NCI-H524 treated with DMSO at 0.1 percent for 48 hours (cell line): ENCODE measurements at regions not wholly inside any gene's neighbourhood (a gene's known extent, or its start where the extent isn't known, plus 50 kb on each side); places are given as distances from the start of the nearest gene placed in this dataset.

ENCODE experiments used
- DNase-seq: peaks from one replicate; lab custom pipeline; 2025; lab: John Stamatoyannopoulos, UW

DNA sequence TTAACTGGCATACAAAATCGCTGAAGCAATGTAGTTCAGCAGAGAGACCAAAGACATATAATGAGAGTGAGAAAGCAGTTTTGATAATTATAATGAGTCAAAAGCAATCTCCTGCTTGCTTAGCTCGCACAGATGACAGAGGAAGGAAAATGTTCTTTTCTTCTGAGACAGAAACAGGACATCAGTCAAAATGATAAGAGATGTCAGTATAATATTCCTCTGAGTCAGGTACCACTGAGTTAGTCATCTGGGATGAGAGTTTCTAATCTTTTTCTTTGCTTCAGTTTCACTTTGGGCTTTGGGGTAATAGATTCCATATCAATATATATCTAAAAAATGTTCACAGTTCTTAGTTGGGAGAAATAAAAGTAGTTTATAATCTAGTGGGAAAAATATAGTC, 387.2 kb downstream of the PCDH7 start:
- no peak for DNase-seq

GRCh38 chr4:31108762-31109161, 388.6 kb downstream of the PCDH7 start:
- DNase-seq = no peak

DNA sequence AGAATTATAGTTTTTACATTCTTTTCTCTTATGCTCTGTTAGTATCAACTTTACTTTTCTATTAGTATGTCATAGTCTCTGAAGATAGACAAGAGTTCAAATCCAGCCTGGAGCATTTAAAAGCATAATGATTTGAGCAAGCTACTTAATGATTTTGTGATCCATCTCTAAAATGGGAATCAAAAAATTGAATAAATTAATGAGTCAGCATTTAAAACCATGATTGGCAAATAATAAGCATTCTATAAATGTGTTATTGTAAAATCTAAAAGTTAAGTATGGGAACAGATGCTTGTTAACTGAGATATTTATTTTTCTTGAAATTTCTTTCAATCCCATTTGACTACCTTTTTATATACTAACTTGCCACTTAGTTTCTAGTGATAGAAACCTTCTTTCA, 391.6 kb downstream of the PCDH7 start:
- no peak for DNase-seq

GRCh38 chr4:31114816-31115215, 394.6 kb downstream of the PCDH7 start:
- no peak for DNase-seq

DNA sequence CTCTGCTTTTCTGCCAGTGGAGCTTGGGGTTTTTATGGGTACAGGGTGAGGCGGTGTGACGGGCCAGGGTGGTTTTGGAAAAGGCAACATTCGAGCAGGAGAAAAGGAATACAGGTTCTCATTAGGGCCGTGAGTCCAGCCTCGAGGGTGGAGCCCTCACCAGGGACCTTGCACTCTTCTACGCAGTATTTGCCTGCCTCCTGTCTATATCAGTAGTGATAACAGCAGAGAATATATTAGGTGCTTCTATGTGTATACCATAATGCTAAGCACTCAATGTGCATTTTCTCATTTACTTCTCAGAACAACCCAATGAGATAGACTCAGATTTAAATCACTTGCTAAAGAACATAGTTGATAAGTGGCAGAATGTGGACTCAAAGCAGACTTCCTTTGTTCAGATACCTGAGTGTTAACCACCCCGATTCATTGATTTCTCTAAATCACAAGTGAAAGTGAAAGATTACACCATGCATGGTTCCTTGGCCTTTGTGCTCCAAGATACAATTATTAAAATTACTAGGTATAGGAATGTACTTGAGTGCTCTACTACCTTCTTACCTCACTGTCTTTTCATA, 403.9 kb downstream of the PCDH7 start:
- DNase-seq = no peak

DNA sequence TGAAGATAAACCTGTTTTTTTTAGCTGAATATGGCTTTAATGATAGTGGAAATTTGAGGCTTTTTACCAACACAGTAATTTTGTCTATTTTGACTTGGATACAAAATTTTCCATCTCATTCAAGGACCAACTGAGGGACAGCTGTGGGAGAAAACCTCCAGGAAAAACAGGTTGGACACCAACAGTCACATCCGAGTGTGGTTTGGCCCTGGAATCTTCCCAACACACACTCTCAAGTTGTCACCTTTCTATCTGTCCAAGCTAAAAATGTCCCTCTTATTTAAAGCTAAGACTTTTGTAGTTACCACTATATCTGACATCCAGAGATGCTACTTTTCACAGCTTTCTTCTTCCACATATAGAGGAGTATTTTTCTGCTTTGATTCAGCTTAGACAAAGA, 404.9 kb downstream of the PCDH7 start:
- DNase-seq = no peak

DNA sequence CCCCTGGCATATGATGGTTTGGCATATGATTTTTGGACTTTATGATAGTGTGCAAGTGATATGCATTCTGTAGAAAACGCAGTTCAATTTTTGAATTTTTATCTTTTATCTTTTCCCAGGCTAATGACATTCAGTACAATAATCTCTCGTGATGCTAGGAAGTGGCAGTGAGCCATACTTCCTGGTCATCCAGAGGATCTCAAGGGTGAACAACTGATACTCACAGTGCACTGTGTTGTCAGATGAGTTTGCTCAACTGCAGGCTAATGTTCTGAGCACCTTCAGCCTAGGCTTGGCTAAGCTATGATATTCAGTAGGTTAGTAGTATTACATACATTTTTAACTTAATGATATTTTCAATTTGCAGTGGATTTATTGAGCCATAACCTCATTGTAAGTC, 405.3 kb downstream of the PCDH7 start:
- no peak for DNase-seq

DNA sequence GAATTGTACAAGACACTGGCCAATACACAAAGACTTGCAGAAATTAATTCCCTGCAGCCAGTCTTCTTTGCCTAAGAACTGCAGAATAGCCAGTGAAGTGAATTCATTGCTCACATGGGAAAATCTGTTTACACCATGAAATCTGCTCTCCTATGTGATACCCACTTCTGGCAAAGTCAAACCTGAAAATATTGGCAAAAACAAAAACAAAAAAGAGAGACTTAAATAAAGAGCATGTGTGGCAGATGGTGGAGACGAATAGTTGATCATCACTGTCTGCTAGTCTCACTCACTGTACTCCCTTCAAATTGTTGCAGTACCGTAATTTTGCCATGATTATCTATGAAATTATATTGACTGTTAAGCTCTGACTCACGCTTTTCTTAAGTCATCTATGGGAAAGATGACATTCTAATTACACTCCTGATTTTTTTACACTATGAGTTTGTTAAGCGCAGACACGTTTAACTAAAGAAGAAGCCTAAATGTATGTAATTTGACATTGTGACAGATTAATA, 406.8 kb downstream of the PCDH7 start:
- no peak for DNase-seq

- DNase-seq = no peak
Observed at GRCh38 chr4:31130930-31131329, 410.8 kb downstream of the PCDH7 start.

DNA sequence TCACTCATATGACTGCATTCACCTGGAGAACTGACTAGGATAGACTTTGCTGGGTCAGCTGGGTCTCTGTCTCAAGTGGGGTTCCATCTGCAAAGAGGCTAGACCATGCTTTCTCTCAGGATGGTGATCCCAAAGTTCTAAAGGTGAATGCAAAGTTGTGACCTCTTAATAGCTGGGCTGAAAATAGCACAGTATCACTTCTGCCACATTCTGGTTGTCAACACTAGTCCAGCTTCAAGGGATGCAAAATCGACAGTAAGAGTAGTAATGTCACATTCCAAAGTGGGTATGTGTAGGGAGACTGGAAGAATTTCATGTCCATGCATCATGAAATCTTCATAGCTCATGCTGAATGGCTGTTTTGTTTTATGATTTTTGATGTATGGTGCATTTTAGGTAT, 414.6 kb downstream of the PCDH7 start:
- no peak for DNase-seq

DNA sequence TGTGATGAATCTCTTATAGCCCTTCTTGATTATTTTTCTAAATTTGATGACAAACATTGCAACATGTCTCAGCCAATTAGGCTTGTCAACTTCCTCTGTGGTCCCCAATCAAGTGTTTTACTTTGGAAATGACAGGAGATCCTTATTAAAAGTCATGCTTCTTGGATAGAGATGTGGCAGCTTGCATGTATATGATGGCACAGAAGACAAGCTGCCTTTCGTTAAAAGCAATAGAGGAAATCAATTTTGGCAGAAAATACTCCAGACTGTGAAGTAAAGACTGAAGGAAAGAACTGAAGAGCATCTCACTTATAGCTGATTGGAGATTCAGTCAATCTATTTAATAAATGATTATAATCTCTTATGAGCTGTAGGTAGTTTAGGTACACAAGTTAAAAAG, 419.6 kb downstream of the PCDH7 start:
- DNase-seq = no peak

- DNase-seq = no peak
Observed at GRCh38 chr4:31141095-31141831, 421.1 kb downstream of the PCDH7 start.

DNA sequence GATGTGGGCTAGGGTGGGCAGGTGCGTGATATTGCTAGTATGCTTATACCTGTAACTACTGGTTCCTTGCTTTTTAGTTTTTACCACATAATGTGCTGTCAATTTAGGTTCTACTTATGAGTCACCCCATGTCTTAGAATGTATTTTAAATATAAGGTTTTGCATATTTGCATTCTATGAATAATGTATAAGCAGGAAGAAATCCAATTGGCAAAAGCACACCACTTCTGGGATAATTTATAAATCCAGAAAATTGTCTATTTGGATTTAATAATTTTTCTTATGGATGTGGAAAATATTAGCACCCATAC, 421.6 kb downstream of the PCDH7 start:
- no peak for DNase-seq

GRCh38 chr4:31146366-31146765, 426.2 kb downstream of the PCDH7 start:
- DNase-seq = no peak

DNA sequence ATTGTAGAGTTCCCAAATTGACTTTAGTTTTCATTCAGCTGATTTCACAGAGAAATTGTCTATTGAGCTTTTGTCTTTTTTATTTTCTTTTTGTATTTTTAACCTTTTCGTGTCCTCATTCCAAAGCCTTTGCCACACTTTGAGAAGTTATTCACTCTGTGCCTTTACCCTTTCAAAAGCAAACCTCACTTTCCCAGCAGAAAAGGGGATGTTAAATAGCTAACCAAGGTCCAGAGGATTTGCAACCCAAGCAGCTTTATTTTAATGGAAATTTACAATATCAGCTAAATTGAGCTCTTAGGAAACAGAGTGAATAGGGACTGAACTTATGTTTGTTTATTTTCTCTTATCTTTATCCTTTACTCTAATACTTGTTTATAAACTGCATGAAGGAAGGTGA, 428.8 kb downstream of the PCDH7 start:
- no peak for DNase-seq

DNA sequence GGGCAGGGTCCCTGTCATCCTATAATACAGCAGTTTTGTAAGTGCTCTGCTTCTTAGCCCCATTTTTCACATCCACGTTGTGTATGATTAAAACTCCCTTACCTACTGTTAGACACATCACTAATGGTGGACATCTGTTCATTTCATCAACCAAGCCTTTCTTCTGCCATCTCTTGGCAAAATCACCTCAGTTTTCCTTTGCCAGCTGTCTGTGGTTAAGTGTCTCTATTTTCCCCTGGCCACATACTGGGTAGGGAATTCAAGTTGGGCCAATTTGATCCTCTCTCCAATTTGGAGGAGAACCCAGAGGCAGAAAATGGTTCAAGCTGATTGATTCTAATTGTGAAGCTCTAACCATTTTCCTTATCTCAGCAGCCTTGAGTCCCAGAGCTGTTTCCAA, 436.1 kb downstream of the PCDH7 start:
- DNase-seq = no peak

- no peak for DNase-seq
Observed at GRCh38 chr4:31160146-31160545, 440.0 kb downstream of the PCDH7 start.

DNA sequence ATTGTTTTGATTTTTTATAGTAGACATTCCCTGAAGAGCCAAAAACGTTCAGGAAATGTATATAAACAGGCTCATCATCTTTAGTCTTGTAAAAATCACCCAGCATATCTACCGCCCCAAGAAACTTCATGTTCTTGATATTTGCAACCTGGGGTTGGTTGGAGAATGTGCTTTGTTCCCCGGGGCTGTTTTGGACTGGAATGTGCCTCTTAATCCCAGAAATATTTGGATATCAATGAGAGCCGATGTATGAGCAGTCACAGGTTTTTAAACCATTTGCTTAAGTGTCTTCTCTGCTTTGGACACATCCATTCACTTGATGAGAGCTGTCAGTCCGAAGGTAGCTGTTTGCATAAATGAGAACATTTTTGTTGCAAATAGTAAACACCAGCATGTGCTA, 449.7 kb downstream of the PCDH7 start:
- no peak for DNase-seq

GRCh38 chr4:31171362-31171761, 451.2 kb downstream of the PCDH7 start:
- no peak for DNase-seq

DNA sequence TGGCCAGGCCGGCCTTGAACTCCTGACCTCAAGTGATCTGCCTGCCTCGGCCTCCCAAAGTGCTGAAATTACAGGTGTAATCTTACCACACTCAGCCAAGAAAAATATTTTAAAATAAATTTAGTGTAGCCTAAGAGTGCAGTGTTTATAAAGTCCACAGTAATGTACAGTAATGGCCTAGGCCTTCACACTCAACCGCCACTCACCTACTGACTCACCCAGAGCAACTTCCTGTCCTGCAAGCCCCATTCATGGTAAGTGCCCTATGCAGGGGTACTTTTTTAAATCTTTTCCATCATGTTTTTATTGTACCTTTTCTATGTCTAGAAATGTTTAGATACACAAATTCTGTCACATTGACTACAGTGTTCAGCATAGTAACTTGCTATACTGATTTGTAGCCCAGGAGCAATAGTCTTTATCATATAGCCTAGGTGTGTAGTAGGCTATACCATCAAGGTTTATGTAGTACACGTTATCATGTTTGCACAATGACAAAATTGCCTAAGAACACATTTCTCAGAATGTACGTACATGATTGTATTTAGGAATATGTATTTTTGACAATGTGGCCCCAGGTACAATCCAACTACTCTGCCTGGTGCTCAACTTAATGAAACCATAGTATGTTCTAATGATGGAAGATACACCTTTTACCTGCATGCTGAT, 455.2 kb downstream of the PCDH7 start:
- no peak for DNase-seq

DNA sequence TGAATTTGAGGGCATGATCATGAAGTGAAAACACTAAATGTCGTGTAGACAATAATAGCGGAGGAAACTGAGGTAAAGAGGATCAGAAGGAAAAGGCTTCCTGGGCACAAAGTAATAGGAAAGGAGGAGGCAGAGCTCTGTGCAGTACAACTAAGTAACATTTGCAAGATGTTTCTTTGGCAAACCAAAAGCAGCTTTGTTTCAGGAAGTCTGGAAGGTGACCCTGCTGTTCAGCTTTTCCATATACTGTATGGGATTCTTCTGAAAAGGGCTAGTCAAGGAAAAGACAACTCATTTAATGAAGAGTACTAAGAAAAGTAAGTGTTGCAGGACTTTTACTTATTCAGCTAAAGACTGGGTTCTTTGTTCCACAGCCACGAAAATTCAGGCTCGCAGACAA, 463.1 kb downstream of the PCDH7 start:
- DNase-seq = no peak

GRCh38 chr4:31185014-31185585, 464.9 kb downstream of the PCDH7 start:
- DNase-seq = no peak

- DNase-seq = no peak
Observed at GRCh38 chr4:31187979-31188378, 467.8 kb downstream of the PCDH7 start.
